T-helper 2 cell treated with Interferon-gamma antibody and Interleukin-4, amounts not matched to agents 5 μg/mL and 100 μg/mL, for 36 hours (primary cell): ENCODE measurements at regions not wholly inside any gene's neighbourhood (a gene's known extent, or its start where the extent isn't known, plus 50 kb on each side); places are given as distances from the start of the nearest gene placed in this dataset.

Experiments used
- DNase-seq: peaks from one replicate; pipeline ENCODE4 v3.0.0; 2021; ENCODE audit warnings: low spot score
- H3K27ac Mint-ChIP-seq: one replicate; pipeline ENCODE4 v1.8.0; 2021; ENCODE audit warnings: mild to moderate bottlenecking, mixed read lengths
- H3K27me3 Mint-ChIP-seq: one replicate; pipeline ENCODE4 v1.8.0; 2021; ENCODE audit warnings: low read depth, mixed read lengths
- H3K36me3 Mint-ChIP-seq: one replicate; pipeline ENCODE4 v1.8.0; 2021; ENCODE audit warnings: low read depth, mixed read lengths
- H3K4me1 Mint-ChIP-seq: one replicate; pipeline ENCODE4 v1.8.0; 2021; ENCODE audit warnings: low read depth, mixed read lengths
- H3K4me3 Mint-ChIP-seq: one replicate; pipeline ENCODE4 v1.8.0; 2022; ENCODE audit warnings: mild to moderate bottlenecking, moderate library complexity, mixed read lengths
- H3K9me3 Mint-ChIP-seq: one replicate; pipeline ENCODE4 v1.8.0; 2021; ENCODE audit warnings: mixed read lengths

GRCh38 chr3:18007980-18008379 is 265.5 kb upstream of the TBC1D5 start:
- Mint-ChIP-seq H3K4me1 (no peaks in the 10 kb centered on the region), H3K27me3 (peaks cover 2% of the 10 kb centered on the region), H3K4me3 (no peak overlapping the region), H3K27ac (no peak overlapping the region), H3K9me3 (peaks cover 5% of the 10 kb centered on the region), H3K36me3 (no peaks in the 10 kb centered on the region)
- DNase-seq = no peak

GRCh38 chr3:17995769-17996168 is 253.3 kb upstream of the TBC1D5 start:
- no peaks in the 10 kb centered on the region for H3K36me3 Mint-ChIP-seq
- H3K9me3 Mint-ChIP-seq = no peaks in the 10 kb centered on the region

GRCh38 chr3:17994167-17994566 is 251.7 kb upstream of the TBC1D5 start:
- Mint-ChIP-seq H3K27ac (no peak overlapping the region), H3K9me3 (no peaks in the 10 kb centered on the region), H3K4me1 (no peaks in the 10 kb centered on the region), H3K27me3 (no peaks in the 10 kb centered on the region), H3K36me3 (no peaks in the 10 kb centered on the region), H3K4me3 (no peak overlapping the region)
- DNase-seq = no peak

More at GRCh38 chr3:17995769-17996168, 253.3 kb upstream of the TBC1D5 start:
- Mint-ChIP-seq H3K4me3 (no peak overlapping the region), H3K27me3 (no peaks in the 10 kb centered on the region), H3K27ac (no peak overlapping the region), H3K4me1 (no peaks in the 10 kb centered on the region)
- no peak for DNase-seq

- peaks cover 5% of the 10 kb centered on the region for H3K27me3 Mint-ChIP-seq
- DNase-seq = no peak
These were observed 248.0 kb upstream of the TBC1D5 start for GRCh38 chr3:17990390-17990789.

GRCh38 chr3:17986348-17986816 is 244.0 kb upstream of the TBC1D5 start:
- peaks cover 11% of the 10 kb centered on the region for H3K27me3 Mint-ChIP-seq
- H3K27ac Mint-ChIP-seq = no peak overlapping the region
- H3K36me3 Mint-ChIP-seq = no peaks in the 10 kb centered on the region
- DNase-seq = no peak
- H3K4me3 Mint-ChIP-seq = no peak overlapping the region
- H3K4me1 Mint-ChIP-seq = no peaks in the 10 kb centered on the region
- H3K9me3 Mint-ChIP-seq = no peaks in the 10 kb centered on the region

More at GRCh38 chr3:17990390-17990789, 248.0 kb upstream of the TBC1D5 start:
- H3K4me1 Mint-ChIP-seq = no peaks in the 10 kb centered on the region
- H3K4me3 Mint-ChIP-seq = no peak overlapping the region
- H3K9me3 Mint-ChIP-seq = no peaks in the 10 kb centered on the region
- H3K36me3 Mint-ChIP-seq = no peaks in the 10 kb centered on the region
- H3K27ac Mint-ChIP-seq = no peak overlapping the region

GRCh38 chr3:17985658-17986347 is 243.4 kb upstream of the TBC1D5 start:
- Mint-ChIP-seq H3K4me3 (no peak overlapping the region), H3K9me3 (no peaks in the 10 kb centered on the region), H3K4me1 (no peaks in the 10 kb centered on the region), H3K27me3 (peaks cover 11% of the 10 kb centered on the region), H3K36me3 (no peaks in the 10 kb centered on the region), H3K27ac (no peak overlapping the region)
- no peak for DNase-seq

- Mint-ChIP-seq H3K9me3 (no peaks in the 10 kb centered on the region), H3K27me3 (peaks cover 21% of the 10 kb centered on the region), H3K4me3 (no peak overlapping the region), H3K4me1 (no peaks in the 10 kb centered on the region), H3K36me3 (no peaks in the 10 kb centered on the region), H3K27ac (no peak overlapping the region)
- DNase-seq = no peak
These were observed 240.7 kb upstream of the TBC1D5 start for GRCh38 chr3:17983106-17983505.

GRCh38 chr3:17982211-17982880 is 239.9 kb upstream of the TBC1D5 start:
- no peaks in the 10 kb centered on the region for H3K9me3 Mint-ChIP-seq
- H3K4me1 Mint-ChIP-seq = no peaks in the 10 kb centered on the region
- peaks cover 25% of the 10 kb centered on the region for H3K27me3 Mint-ChIP-seq
- no peak overlapping the region for H3K4me3 Mint-ChIP-seq
- no peaks in the 10 kb centered on the region for H3K36me3 Mint-ChIP-seq
- no peak overlapping the region for H3K27ac Mint-ChIP-seq
- no peak for DNase-seq

GRCh38 chr3:17980863-17981262 is 238.4 kb upstream of the TBC1D5 start:
- no peaks in the 10 kb centered on the region for H3K36me3 Mint-ChIP-seq
- H3K4me1 Mint-ChIP-seq = no peaks in the 10 kb centered on the region
- no peak for DNase-seq
- no peak overlapping the region for H3K4me3 Mint-ChIP-seq
- H3K27ac Mint-ChIP-seq = no peak overlapping the region
- peaks cover 22% of the 10 kb centered on the region for H3K27me3 Mint-ChIP-seq
- no peaks in the 10 kb centered on the region for H3K9me3 Mint-ChIP-seq

GRCh38 chr3:17979911-17980310 is 237.5 kb upstream of the TBC1D5 start:
- no peaks in the 10 kb centered on the region for H3K36me3 Mint-ChIP-seq
- H3K27ac Mint-ChIP-seq = no peak overlapping the region
- H3K9me3 Mint-ChIP-seq = no peaks in the 10 kb centered on the region
- H3K27me3 Mint-ChIP-seq = peaks cover 25% of the 10 kb centered on the region
- no peaks in the 10 kb centered on the region for H3K4me1 Mint-ChIP-seq
- no peak overlapping the region for H3K4me3 Mint-ChIP-seq
- DNase-seq = no peak

GRCh38 chr3:17979252-17979651 is 236.8 kb upstream of the TBC1D5 start:
- H3K4me1 Mint-ChIP-seq = no peaks in the 10 kb centered on the region

GRCh38 chr3:17974206-17974841 is 231.9 kb upstream of the TBC1D5 start:
- peaks cover 8% of the 10 kb centered on the region for H3K27me3 Mint-ChIP-seq
- H3K27ac Mint-ChIP-seq = no peak overlapping the region
- H3K4me1 Mint-ChIP-seq = peaks cover 4% of the 10 kb centered on the region

More at GRCh38 chr3:17979252-17979651, 236.8 kb upstream of the TBC1D5 start:
- Mint-ChIP-seq H3K27me3 (peaks cover 25% of the 10 kb centered on the region), H3K4me3 (no peak overlapping the region), H3K9me3 (no peaks in the 10 kb centered on the region), H3K36me3 (no peaks in the 10 kb centered on the region), H3K27ac (no peak overlapping the region)
- DNase-seq = no peak

GRCh38 chr3:17972959-17973906 is 230.8 kb upstream of the TBC1D5 start:
- DNase-seq = no peak
- Mint-ChIP-seq H3K27me3 (peaks cover 8% of the 10 kb centered on the region), H3K4me3 (no peak overlapping the region), H3K4me1 (peaks cover 4% of the 10 kb centered on the region), H3K27ac (no peak overlapping the region), H3K36me3 (no peaks in the 10 kb centered on the region), H3K9me3 (no peaks in the 10 kb centered on the region)

More at GRCh38 chr3:17974206-17974841, 231.9 kb upstream of the TBC1D5 start:
- Mint-ChIP-seq H3K4me3 (no peak overlapping the region), H3K9me3 (no peaks in the 10 kb centered on the region), H3K36me3 (no peaks in the 10 kb centered on the region)
- DNase-seq = no peak
